ENCODE measurements at regions not wholly inside any gene's neighbourhood (a gene's known extent, or its start where the extent isn't known, plus 50 kb on each side); places are given as distances from the start of the nearest gene placed in this dataset.

DNA sequence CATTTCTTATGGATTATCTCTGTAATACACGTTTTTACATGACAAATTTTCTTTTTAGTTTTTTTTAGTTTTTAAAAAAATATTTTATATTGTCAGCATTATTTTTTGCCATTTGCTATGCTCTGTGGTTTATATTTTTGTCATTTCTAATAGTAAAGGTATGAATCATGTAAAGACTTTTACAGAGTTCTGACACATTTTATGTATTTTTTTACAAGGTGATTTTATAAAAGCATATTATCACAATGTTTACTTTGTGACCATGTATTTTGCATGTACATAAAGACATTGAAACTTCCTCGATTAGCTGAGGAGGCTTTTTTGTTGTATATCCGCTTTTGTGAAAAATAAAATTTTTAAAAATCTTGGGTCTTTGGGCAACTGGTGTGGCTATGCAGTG lies 1705.1 kb downstream of the PCDH7 start:
- TF ChIP-seq, protein P1, sequence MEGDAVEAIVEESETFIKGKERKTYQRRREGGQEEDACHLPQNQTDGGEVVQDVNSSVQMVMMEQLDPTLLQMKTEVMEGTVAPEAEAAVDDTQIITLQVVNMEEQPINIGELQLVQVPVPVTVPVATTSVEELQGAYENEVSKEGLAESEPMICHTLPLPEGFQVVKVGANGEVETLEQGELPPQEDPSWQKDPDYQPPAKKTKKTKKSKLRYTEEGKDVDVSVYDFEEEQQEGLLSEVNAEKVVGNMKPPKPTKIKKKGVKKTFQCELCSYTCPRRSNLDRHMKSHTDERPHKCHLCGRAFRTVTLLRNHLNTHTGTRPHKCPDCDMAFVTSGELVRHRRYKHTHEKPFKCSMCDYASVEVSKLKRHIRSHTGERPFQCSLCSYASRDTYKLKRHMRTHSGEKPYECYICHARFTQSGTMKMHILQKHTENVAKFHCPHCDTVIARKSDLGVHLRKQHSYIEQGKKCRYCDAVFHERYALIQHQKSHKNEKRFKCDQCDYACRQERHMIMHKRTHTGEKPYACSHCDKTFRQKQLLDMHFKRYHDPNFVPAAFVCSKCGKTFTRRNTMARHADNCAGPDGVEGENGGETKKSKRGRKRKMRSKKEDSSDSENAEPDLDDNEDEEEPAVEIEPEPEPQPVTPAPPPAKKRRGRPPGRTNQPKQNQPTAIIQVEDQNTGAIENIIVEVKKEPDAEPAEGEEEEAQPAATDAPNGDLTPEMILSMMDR (IDR thresholded peaks at IDR 0.05): no peak
- no peak for TF ChIP-seq ZFX (IDR thresholded peaks at IDR 0.05; ENCODE audit: borderline replicate concordance)

Measured in 22Rv1 (cell line).